ENCODE measurements at regions not wholly inside any gene's neighbourhood (a gene's known extent, or its start where the extent isn't known, plus 50 kb on each side); places are given as distances from the start of the nearest gene placed in this dataset.

DNA sequence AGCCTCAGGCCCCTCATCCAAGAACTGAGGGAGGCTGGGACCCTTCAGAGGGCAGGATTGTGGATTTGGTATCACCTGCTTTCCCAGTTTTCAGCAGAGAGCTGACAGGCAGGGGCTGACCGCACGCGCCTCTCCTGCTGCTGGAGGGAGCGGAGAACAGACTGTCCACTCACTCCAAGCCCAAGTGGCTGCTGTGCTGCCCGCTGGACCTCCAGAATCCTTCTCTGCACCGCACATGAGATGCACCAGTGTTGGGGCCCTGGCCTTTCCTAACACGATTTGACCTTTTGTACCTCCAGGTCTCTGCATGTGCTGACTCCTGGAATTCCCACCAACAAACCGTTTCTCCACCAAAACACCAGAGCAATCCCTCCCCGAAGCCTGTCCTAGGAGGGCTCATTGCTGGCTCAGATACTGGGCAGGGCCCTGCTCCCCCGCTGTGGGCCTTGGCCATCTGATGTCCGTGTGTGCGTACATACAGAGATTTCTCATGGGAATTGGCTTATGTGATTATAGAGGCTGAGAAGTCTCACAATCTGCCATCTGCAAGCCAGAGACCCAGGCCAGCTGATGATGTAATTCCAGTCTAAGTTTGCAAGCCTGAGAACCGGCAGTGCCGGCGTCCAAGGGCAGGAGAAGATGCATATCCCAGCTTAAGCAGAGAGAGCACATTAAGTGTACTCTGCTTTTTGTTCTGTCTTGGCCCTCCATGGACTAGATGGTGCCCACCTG, 141.7 kb downstream of the GADD45G start:
- Mint-ChIP-seq H3K4me3 (ENCODE audit: unreplicated experiment) (no peak overlapping the region), H3K27ac (ENCODE audit: unreplicated experiment) (no peak overlapping the region), H3K27me3 (ENCODE audit: unreplicated experiment) (peaks cover 11% of the 10 kb centered on the region), H3K36me3 (ENCODE audit: low read depth, unreplicated experiment) (peaks cover 4% of the 10 kb centered on the region), H3K9me3 (ENCODE audit: unreplicated experiment) (no peaks in the 10 kb centered on the region), H3K4me1 (ENCODE audit: unreplicated experiment) (peaks cover 21% of the 10 kb centered on the region)
- no peak for DNase-seq (ENCODE audit: low spot score)
- TF ChIP-seq, protein P1, sequence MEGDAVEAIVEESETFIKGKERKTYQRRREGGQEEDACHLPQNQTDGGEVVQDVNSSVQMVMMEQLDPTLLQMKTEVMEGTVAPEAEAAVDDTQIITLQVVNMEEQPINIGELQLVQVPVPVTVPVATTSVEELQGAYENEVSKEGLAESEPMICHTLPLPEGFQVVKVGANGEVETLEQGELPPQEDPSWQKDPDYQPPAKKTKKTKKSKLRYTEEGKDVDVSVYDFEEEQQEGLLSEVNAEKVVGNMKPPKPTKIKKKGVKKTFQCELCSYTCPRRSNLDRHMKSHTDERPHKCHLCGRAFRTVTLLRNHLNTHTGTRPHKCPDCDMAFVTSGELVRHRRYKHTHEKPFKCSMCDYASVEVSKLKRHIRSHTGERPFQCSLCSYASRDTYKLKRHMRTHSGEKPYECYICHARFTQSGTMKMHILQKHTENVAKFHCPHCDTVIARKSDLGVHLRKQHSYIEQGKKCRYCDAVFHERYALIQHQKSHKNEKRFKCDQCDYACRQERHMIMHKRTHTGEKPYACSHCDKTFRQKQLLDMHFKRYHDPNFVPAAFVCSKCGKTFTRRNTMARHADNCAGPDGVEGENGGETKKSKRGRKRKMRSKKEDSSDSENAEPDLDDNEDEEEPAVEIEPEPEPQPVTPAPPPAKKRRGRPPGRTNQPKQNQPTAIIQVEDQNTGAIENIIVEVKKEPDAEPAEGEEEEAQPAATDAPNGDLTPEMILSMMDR (IDR thresholded peaks at IDR 0.05; ENCODE audit: unreplicated experiment), result no peak

- Mint-ChIP-seq H3K9me3 (ENCODE audit: unreplicated experiment) (no peaks in the 10 kb centered on the region), H3K4me1 (ENCODE audit: unreplicated experiment) (peaks cover 21% of the 10 kb centered on the region), H3K4me3 (ENCODE audit: unreplicated experiment) (no peak overlapping the region), H3K27ac (ENCODE audit: unreplicated experiment) (no peak overlapping the region), H3K27me3 (ENCODE audit: unreplicated experiment) (peaks cover 11% of the 10 kb centered on the region), H3K36me3 (ENCODE audit: low read depth, unreplicated experiment) (peaks cover 4% of the 10 kb centered on the region)
- TF ChIP-seq, protein P1 (IDR thresholded peaks at IDR 0.05; ENCODE audit: unreplicated experiment), result no peak
- no peak for DNase-seq (ENCODE audit: low spot score)
Measured at GRCh38 chr9:89747596-89747995, 142.8 kb downstream of the GADD45G start.

GRCh38 chr9:89748021-89748670, 143.3 kb downstream of the GADD45G start:
- TF ChIP-seq, protein P1 (IDR thresholded peaks at IDR 0.05; ENCODE audit: unreplicated experiment), result no peak
- H3K9me3 Mint-ChIP-seq (ENCODE audit: unreplicated experiment), result no peaks in the 10 kb centered on the region
- peaks cover 4% of the 10 kb centered on the region for H3K36me3 Mint-ChIP-seq (ENCODE audit: low read depth, unreplicated experiment)
- H3K4me1 Mint-ChIP-seq (ENCODE audit: unreplicated experiment), result peaks cover 21% of the 10 kb centered on the region
- no peak overlapping the region for H3K27ac Mint-ChIP-seq (ENCODE audit: unreplicated experiment)
- peaks cover 11% of the 10 kb centered on the region for H3K27me3 Mint-ChIP-seq (ENCODE audit: unreplicated experiment)
- no peak for DNase-seq (ENCODE audit: low spot score)
- no peak overlapping the region for H3K4me3 Mint-ChIP-seq (ENCODE audit: unreplicated experiment)

GRCh38 chr9:89748831-89749499, 144.2 kb downstream of the GADD45G start:
- Mint-ChIP-seq H3K36me3 (ENCODE audit: low read depth, unreplicated experiment) (peaks cover 4% of the 10 kb centered on the region), H3K27ac (ENCODE audit: unreplicated experiment) (no peak overlapping the region), H3K9me3 (ENCODE audit: unreplicated experiment) (no peaks in the 10 kb centered on the region), H3K4me3 (ENCODE audit: unreplicated experiment) (peak overlapping the region; percentile 19), H3K4me1 (ENCODE audit: unreplicated experiment) (peaks cover 21% of the 10 kb centered on the region), H3K27me3 (ENCODE audit: unreplicated experiment) (peaks cover 11% of the 10 kb centered on the region)
- DNase-seq (ENCODE audit: low spot score), result no peak
- TF ChIP-seq, protein P1 (IDR thresholded peaks at IDR 0.05; ENCODE audit: unreplicated experiment), result no peak

Measured in endothelial cell (in vitro differentiated cells).